NT2/D1 (cell line): ENCODE measurements at regions not wholly inside any gene's neighbourhood (a gene's known extent, or its start where the extent isn't known, plus 50 kb on each side); places are given as distances from the start of the nearest gene placed in this dataset.

Experiments used
- SUZ12 ChIP-seq: IDR thresholded peaks from 2 replicates; pipeline ENCODE4 v1.6.1; 2011; ENCODE audit not compliant: insufficient read length, insufficient read depth; ENCODE audit errors: extremely low read depth
- YY1 ChIP-seq: IDR thresholded peaks from 2 replicates; pipeline ENCODE4 v1.6.1; 2011; ENCODE audit not compliant: insufficient read length, insufficient read depth
- ZNF274 ChIP-seq: IDR thresholded peaks from 2 replicates; pipeline ENCODE4 v1.6.1; 2011; ENCODE audit warnings: mild to moderate bottlenecking, low read depth, low read length

GRCh38 chr2:217158928-217159327 is 299.1 kb upstream of the TNP1 start:
- TF ChIP-seq ZNF274 (no peak), SUZ12 (no peak), YY1 (no peak)
